Brain microvascular endothelial cell (primary cell): ENCODE measurements at regions not wholly inside any gene's neighbourhood (a gene's known extent, or its start where the extent isn't known, plus 50 kb on each side); places are given as distances from the start of the nearest gene placed in this dataset.
A peak's percentile ranks its signal among the peaks of the same experiment; 100 is the strongest.

Experiments used
- DNase-seq: peaks from one replicate; pipeline ENCODE4 v3.0.0-alpha.2; 2020
- H3K27ac ChIP-seq: fragments of 250-450 bp; sonication (Bioruptor Pico); 2 replicates; pipeline ENCODE4 v1.5.1; 2020; ENCODE audit warnings: mild to moderate bottlenecking, moderate library complexity
- H3K27me3 ChIP-seq: fragments of 250-450 bp; sonication (Bioruptor Pico); replicated peaks from 2 replicates; pipeline ENCODE4 v1.5.1; 2020; ENCODE audit warnings: mild to moderate bottlenecking
- H3K36me3 ChIP-seq: fragments of 250-450 bp; sonication (Bioruptor Pico); replicated peaks from 2 replicates; pipeline ENCODE4 v1.5.1; 2020; ENCODE audit warnings: mild to moderate bottlenecking
- H3K4me3 ChIP-seq: 2 replicates; pipeline ENCODE4 v1.5.1; 2011; ENCODE audit warnings: low read depth, mild to moderate bottlenecking, control low read depth, low read length, moderate library complexity
- in situ Hi-C: cut with HindIII; loops from 2 replicates; pipeline ENCODE4 v1.10.0; 2017; ENCODE audit warnings: low sequenced_read_pairs, low pct_ligation_motif_present
- TF ChIP-seq, protein P1 (sequence below): IDR thresholded peaks from 2 replicates; pipeline ENCODE4 v1.5.1; 2011; ENCODE audit warnings: low read depth, mild to moderate bottlenecking, moderate library complexity, low read length, control low read depth, inconsistent platforms; ENCODE audit errors: missing control alignments

DNA sequence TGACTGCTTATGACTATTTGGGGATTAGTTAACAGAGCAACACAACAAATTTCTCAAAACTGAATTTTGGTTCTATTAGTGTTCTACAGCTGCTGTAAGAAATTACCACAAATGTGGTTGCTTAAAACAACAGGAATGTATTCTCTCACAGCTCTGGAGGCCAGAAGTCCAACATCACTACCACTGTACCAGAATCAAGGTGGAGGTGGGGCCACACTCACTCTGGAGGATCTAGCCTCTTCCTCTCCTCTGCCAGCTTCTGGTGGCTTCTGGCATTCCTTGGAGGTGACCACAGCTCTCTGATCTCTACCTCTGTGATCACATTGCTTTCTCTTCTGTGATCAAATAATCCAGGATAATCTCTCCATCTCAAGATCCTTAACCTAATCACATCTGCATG, 194.7 kb upstream of the BMPER start:
- TF ChIP-seq, protein P1, sequence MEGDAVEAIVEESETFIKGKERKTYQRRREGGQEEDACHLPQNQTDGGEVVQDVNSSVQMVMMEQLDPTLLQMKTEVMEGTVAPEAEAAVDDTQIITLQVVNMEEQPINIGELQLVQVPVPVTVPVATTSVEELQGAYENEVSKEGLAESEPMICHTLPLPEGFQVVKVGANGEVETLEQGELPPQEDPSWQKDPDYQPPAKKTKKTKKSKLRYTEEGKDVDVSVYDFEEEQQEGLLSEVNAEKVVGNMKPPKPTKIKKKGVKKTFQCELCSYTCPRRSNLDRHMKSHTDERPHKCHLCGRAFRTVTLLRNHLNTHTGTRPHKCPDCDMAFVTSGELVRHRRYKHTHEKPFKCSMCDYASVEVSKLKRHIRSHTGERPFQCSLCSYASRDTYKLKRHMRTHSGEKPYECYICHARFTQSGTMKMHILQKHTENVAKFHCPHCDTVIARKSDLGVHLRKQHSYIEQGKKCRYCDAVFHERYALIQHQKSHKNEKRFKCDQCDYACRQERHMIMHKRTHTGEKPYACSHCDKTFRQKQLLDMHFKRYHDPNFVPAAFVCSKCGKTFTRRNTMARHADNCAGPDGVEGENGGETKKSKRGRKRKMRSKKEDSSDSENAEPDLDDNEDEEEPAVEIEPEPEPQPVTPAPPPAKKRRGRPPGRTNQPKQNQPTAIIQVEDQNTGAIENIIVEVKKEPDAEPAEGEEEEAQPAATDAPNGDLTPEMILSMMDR = no peak
- no peaks in the 10 kb centered on the region for H3K27me3 ChIP-seq
- H3K36me3 ChIP-seq = no peaks in the 10 kb centered on the region
- peak; percentile 28 for DNase-seq
- in situ Hi-C loops = no loop called here
- H3K27ac ChIP-seq = no peak overlapping the region
- H3K4me3 ChIP-seq = no peak overlapping the region

DNA sequence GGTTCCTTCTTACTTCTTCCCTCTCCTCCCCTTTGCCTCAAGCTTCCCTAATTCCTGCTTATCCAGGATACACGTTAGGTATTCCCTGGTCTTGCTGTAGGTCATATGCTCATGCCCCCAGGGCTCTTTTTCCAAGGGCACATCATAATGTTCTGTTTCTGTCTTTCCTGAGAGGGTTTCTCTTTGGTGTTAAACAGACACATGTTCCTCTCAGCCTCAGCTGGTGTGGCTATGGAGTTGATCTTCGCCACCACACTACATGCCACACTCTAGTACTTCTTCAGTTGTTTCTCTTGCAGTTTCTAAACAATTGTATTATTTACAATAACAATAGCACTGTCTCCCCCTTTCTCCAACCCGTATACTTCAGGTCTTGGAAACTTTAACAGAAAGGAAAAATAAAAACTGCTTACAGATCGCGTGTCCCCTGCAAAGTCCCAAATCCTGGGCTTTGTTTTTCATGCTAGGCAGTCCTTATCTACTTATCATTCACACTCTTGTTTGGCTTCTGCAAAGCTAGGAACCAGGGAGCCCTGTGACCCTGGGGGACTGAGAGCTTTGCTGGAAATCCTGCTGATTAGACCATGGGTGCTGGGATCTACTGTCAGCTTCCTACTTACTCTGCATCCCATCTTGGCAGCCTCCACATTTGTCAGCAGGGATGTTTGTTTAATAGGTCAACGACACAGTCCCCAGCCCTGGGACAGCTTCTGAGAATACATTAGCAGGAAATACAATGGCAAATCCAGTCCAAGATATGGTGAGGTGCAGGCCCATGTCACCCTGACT, 193.9 kb upstream of the BMPER start:
- TF ChIP-seq, protein P1 = no peak
- no peak for DNase-seq
- Histone ChIP-seq H3K36me3 (no peaks in the 10 kb centered on the region), H3K27me3 (no peaks in the 10 kb centered on the region), H3K27ac (no peak overlapping the region), H3K4me3 (no peak overlapping the region)
- in situ Hi-C loops = no loop called here

GRCh38 chr7:33712020-33712414, 193.3 kb upstream of the BMPER start:
- TF ChIP-seq, protein P1 = no peak

GRCh38 chr7:33714208-33714607, 191.1 kb upstream of the BMPER start:
- TF ChIP-seq, protein P1 = no peak
- in situ Hi-C loops = no loop called here
- H3K27ac ChIP-seq = no peak overlapping the region

More at GRCh38 chr7:33712020-33712414, 193.3 kb upstream of the BMPER start:
- H3K27ac ChIP-seq = no peak overlapping the region
- no peaks in the 10 kb centered on the region for H3K36me3 ChIP-seq
- H3K27me3 ChIP-seq = no peaks in the 10 kb centered on the region
- no peak for DNase-seq
- in situ Hi-C loops = no loop called here
- no peak overlapping the region for H3K4me3 ChIP-seq

GRCh38 chr7:33716581-33717477, 188.5 kb upstream of the BMPER start:
- H3K27ac ChIP-seq = no peak overlapping the region
- TF ChIP-seq, protein P1 = peak; percentile 70
- H3K27me3 ChIP-seq = no peaks in the 10 kb centered on the region
- DNase-seq = peak; percentile 41
- H3K4me3 ChIP-seq = no peak overlapping the region
- H3K36me3 ChIP-seq = no peaks in the 10 kb centered on the region
- in situ Hi-C loops = no loop called here

More at GRCh38 chr7:33714208-33714607, 191.1 kb upstream of the BMPER start:
- Histone ChIP-seq H3K27me3 (no peaks in the 10 kb centered on the region), H3K36me3 (no peaks in the 10 kb centered on the region), H3K4me3 (no peak overlapping the region)
- no peak for DNase-seq
